Fibroblast of skin of right quadriceps (primary cell): ENCODE measurements at regions not wholly inside any gene's neighbourhood (a gene's known extent, or its start where the extent isn't known, plus 50 kb on each side); places are given as distances from the start of the nearest gene placed in this dataset.
"Not testable (repeated sequence)": the region's sequence is repeated elsewhere in the genome, so short reads cannot be mapped to it uniquely, and the experiment has no call there.

ENCODE experiments used
- DNase-seq: peaks from one replicate; pipeline ENCODE4 v3.0.0-alpha.2; 2013

DNA sequence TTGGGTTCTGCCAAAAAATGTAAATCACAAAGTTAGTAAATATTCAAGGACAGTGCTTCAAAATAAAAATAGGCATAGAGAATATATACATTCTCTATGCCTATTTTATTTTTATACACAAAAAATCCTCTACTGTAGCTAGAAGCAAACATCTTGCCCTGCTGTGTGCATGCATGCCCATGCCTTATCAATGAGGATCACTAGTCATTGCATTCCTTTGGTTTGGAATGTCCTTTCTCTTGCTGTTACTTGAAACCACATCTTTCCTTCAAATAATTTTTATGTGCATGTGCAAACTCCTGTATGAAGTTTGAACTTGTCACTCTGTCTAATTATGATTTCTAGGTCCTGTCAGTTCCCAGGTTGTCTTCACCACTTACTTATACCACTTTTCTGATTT is 278.9 kb upstream of the IZUMO3 start:
- DNase-seq, result no peak

DNA sequence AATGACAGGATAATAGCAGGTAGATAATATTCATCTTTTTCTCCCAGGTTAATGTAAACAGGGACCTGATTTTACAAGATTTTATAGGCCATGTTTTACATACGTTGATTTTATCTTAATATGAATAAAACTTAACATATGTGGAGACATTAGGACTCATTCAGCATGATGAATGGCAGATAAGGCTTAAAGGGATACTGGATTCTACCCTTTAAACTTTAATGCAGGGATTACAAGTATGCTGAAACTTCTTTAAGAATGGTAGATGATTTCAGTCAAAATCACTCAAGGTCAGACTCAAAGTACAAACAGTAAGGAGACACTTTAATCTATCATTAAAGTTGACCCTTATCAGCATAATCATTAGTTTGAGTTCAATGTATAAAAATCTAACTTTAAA is 274.5 kb upstream of the IZUMO3 start:
- DNase-seq, result no peak

DNA sequence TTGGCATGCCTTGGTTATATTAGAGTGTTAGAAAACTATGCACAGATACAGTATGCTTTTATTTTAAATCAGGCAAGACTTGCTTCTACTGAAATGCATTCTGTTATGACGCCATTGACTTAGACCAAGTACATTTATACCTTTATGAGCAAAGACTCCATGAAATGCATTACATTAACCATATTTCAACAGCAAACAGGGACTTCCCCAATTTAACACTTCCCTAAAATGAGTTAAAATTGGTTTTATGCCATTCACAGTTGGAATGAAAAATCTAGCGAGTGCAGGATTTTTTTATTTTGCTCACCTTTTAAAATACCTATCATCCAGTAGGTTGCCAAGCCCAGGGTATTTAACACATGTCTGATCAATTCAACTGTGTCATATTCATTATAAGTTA is 272.1 kb upstream of the IZUMO3 start:
- no peak for DNase-seq

DNA sequence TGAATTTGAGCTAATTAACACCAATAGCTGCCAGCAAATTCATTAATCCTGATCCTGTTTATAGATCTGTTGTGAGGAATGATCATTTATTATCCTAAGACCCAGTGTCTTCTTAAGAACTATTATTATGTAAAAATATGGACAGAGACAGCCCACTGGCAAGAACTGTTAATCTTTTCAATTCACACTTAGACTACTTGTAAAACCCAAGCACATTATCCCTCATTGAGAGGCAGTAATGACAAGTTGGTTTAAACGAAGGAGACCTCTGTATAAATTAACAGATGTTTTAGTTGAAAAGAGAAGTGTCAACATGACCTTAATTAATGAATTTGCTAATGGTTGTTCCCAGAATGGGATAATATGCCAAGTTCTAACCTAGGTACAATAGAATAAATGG is 270.3 kb upstream of the IZUMO3 start:
- no peak for DNase-seq

DNA sequence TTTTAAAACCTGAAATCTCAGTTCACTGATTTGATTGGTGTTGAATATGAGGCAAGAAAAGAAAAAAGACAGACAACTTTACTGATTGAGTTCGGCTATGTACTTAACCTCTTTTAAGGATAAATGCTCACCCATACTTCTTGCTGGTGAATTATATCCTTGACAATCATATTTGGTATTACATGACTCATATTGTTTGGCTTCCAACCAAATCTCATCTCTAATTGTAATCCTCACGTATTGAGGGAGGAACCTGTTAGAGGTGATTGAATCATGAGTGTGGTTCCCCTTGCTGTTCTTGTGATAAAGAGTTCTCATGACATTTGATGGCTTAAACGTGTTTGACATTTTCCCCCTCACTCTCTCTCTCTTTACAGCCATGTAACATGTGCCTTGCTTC is 255.6 kb upstream of the IZUMO3 start:
- no peak for DNase-seq

DNA sequence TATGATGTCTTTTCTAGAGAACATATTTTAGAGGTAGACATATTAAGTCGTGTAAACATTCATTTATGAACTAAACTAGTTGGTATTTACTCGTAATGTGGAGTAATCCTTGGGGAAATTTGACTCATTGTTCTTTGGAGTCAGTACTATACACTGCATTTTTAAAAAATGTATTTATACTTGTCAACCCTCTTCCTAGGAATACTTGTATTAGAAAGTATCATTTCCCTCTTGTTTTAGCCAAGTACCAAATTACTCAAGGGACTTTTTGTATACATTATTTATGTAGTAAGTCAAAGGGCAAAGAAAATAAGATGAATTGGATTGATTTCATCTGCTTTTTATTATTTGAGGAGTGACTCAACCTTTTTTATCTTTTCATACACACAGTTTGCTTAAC is 248.1 kb upstream of the IZUMO3 start:
- DNase-seq, result peak; percentile 67

DNA sequence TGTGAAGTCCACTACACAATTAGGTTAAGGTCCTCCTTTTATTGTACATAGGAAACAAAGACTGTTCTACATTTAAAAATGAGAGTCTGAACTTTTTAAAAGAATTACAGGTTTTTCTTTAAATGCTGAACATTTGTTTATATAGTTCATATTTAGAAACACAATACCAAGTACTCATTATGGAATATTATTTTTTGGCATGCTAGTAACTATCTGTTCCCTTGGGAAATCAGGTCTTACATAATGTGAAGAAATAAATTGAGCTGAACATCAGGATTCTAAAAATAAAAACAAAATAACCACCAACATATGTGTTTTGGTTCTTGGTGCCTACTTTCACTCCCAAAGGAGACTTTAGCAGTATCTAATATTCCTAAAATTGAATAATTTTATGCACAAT is 230.5 kb upstream of the IZUMO3 start:
- no peak for DNase-seq

DNA sequence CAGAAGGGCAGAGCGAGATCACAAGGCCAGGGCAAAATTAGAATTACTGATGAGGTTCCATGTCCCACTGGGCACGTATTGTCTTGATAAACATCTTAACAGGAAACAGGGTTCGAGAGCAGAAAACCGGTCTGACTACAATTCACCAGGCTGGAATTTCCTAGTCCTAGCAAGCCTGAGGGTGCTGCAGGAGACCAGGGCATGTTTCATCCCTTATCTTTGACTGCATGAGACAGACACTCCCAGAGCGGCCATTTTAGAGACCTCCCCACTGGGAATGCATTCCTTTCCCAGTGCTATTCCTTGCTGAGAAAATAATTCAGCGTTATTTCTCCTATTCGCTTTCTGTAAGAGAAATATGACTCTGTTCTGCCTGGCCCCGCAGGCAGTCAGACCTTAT is 228.5 kb upstream of the IZUMO3 start:
- not testable (repeated sequence) for DNase-seq

DNA sequence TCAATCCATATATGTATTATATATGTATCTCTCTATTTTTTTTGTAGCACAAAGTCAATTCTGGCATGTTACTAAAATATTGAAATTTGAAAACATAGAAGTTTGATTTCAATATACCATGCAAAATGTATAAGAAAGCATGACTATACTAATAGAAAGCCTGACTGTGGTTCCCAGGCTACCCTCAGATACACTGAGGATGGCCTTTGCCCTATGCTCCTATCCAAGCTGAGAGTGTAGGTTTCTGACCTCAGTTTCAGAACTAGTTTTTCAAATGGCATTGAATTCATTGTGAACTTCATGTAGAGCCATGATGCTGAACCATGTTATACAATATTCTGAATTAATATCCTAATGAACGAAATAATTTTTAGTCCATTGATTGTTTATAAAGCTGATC is 220.4 kb upstream of the IZUMO3 start:
- DNase-seq, result no peak

DNA sequence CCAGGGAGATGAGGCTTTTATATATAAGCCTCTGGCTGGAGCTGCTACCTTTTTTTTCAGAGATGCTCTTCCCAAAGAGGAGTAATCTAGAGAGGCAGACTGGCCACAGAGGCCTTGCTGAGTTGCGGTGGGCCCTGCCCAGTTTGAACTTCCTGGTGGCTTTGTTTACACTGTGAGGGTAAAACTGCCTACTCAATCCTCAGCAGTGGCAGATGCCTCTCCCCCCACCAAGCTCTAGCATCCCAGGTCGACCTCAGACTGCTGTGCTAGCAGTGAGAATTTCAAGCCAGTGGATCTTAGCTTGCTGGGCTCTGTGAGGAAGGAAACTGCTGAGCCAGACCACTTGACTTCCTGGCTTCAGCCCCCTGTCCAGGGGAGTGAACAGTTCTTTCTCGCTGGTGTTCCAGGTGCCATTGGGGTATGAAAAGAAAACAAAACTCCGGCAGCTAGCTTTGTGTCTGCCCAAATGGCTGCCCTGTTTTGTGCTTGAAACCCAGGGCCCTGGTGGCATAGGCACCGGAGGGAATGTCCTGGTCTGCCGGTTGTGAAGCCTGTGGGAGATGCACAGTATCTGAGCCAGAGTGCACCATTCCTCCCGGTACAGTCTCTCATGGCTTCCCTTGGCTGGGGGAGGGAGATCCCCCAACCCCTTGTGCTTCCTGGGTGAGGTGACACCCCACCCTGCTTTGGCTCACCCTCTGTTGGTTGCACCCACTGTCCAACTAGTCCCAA is 219.5 kb upstream of the IZUMO3 start:
- DNase-seq, result no peak

DNA sequence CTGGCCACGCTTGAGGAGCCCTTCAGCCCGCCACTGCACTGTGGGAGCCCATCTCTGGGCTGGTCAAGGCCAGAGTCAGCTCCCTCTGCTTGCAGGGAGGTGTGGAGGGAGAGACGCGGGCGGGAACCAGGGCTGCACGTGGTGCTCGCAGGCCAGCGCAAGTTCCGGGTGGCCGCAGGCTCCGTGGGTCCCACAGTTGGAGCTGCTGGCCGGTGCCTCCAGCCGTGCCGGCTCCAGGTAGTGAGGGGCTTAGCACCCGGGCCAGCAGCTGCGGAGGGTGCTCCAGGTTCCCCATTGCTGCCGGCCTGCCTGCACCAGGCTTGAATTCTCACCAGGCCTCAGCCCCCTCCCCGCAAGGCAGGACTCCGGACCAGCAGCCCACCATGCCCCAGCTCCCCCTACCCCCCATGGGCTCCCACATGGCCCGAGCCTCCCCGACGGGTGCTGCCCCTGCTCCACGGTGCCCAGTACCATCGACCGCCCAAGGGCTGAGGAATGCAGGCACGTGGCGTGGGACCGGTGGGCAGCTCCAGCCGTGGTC is 192.8 kb upstream of the IZUMO3 start:
- no peak for DNase-seq

DNA sequence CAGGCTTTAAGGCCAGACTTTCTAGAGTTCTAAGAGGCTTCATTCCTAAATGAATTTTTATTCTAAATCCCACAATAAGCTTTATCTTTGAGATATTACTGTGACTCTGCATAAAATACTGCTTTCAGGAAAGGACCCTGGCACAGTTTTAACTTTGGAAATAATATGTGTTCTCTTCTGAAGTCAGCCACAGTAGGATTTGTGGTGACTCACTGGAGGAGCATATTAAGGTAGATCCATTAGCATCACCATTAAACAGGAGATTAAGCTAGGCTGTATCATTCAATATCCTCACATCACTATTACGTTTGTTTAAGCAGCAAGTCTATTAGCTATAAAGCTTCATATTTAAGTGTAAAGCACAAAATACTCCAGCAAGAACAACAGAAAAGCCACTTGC is 186.1 kb upstream of the IZUMO3 start:
- no peak for DNase-seq

DNA sequence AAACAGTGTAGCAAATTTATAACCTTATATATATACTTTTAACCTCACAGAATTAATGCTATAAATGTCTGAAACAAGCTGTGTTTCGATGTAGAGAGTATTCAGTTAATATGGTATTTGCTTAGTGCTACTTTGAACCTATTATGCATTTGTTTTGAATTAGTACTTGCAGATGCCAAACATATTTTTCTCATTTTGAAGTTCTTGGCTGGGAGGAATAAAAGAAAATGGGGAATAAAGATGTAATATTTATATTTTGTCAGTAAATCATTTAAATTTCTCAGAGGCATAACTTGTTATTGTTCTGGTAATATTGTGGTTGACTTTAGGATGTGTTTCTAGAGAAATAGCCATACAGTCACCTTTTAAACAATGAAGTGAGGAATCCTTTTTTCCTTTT is 175.9 kb upstream of the IZUMO3 start:
- no peak for DNase-seq

DNA sequence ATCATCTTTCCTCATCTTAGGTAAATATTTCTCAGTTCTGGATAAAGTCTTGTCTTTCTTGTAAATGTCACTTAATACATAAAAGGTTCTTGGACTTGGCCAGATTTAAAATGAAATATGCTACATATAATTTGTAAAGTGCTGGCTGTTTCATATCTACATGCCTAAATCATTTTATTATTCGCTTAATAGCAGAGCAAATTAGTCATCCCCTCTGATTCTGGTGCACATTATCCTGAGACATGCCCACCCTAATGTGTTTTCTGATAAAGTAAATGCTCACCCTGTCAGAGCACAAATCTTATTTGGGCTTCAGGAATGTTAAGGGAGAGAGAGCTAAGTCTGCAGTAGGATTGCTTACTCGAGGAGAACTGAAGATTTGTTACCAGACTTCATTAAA is 166.5 kb upstream of the IZUMO3 start:
- DNase-seq, result no peak

DNA sequence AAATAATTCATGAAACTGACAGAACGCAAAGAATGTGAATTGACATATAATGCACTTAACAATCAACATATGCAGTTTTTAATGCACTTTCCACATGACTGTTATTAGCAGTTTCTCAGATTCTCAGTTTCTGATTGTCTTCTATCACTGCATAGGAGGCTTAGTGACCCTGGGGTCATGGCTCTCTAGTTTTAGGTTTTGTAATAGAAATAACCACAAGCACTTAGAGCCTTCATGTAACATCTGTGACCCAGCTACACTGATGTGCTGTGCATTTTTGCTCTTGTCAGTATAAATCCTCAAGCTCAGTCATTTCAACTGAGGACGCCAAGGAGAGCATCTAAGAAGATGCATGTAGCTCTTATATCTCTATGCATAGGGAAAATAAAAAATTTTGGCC is 163.1 kb upstream of the IZUMO3 start:
- no peak for DNase-seq

DNA sequence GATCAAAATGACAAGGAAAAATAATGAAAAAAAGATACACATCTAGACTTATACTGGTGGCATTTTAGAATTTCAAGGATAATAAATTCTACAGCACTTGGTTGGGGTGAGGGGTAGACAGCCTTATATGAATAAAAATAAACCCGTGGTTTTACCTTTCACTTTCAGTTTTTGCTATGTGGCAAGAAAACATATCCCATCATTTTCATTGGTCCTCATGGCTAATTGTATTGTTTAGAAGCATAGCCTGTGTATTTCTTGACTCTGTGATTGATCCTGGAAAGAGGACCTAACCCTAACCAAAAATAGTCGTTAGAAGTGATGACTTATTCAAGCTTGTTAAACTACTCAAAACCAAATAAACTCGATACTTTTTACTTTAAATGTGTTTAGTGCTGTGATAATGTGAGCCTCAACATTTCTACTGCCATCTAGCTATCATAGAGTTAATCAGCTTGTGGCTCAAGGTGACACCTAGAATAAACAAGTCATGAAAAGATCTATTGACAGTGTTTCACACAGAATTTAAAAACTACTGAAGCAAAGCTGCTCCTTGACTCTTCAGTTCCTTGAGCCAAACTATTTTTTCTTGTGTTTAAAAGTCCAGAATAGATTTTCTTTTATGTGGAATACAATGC is 153.3 kb upstream of the IZUMO3 start:
- no peak for DNase-seq

DNA sequence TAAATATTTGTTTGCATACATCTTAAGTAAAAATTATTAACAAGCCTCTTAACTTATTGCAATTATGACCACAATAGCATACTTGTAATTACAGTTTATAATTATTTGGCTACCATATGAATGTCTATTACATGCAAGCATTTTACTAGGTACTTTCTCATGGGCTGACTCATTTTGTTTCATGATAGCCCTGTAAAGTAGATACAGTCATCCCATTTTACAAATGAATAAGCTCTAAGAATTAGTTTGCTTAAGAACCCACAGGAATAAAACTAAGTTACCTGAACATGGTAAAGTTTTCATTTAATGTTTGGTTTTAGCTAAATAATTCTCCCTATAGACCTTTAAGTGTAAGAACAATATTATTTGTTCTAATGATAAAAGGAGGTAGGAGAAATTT is 126.6 kb upstream of the IZUMO3 start:
- DNase-seq, result no peak

DNA sequence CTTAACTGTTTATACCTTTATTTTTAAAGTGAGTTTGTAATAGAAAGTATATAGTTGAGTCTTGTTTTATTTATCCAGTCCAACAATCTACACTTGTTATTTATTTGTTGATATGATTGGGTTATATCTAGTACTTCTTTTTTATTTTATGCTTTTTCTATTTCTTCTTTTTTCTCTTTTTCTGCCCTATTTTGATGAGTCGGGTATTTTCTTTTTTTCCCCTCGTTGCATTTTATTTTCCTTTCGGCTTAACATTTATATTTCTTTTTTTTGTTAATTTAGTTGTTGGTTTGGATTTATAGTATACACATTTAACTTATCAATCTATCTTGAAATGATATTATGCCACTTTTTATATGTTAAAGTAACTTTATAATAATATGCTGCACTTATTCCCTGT is 111.7 kb upstream of the IZUMO3 start:
- no peak for DNase-seq

DNA sequence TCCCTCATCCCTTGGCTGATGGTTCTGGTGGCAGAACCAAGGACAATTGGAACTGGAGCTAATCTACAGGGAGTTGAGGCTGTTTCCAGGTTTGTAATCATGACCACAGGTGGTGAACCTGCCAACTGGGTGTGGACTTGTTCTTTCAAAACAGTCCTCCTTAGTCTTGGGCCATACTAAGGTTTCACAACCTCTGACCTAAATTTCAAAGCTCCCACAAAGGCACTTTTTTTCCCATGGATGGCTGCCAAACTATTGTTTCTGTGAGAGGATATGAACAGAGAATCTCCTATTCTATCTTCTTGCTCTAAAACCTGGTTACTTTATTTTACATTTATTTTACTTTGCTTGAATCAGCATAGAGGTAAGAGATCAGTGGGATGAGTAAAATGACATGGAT is 106.5 kb upstream of the IZUMO3 start:
- no peak for DNase-seq

DNA sequence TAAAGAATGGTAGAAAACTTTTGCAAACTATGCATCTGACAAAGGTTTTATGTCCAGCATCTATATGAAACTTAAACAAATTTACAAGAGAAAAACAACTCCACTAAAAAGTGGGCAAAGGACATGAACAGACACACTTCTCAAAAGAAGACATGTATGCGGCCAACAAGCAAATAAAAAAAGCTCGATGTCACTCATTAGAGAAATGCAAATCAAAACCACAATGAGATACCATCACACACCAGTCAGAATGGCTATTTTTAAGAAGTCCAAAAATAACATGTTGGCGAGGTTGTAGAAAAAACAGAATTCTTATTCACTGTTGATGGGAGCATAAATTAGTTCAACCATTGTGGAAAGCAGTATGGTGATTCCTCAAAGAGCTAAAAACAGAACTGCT is 83.1 kb upstream of the IZUMO3 start:
- DNase-seq, result not testable (repeated sequence)

DNA sequence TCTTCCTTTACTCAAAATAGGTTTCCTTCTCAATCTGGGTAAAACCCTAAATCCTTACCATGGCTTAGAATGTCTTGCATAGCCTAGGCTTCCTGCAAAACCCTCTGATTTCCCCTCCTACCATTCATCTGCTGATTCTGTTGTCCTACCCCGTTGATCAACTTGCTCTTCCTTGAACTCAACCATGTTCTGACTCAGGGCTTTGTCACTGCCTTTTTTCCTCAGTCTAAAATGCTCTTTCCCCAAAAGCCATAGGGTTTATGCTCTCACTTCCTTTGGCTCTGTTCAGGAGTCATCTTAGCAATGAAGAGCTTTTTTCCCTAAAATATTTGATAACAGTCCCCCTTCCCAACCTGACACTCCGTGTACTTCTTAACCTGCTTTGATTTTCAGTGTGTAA is 79.4 kb upstream of the IZUMO3 start:
- DNase-seq, result peak; percentile 24

DNA sequence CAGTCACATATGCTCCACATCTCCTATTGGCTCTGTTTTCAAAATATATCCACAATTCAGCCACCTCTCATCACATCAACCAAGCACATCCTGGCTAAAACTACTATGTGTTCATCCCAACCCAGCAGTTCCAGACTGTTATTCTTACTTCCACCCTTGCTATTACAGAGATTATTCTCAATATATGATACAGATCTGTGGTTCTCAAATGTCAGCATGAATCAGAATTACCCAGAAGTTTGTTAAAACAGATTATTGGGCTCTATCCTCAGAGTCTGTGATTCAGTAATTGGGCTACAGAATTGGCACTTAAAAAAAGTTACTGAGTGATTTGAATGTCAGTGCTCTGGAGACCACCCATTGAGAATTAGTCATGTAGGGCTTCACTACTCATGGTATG is 78.8 kb upstream of the IZUMO3 start:
- peak; percentile 70 for DNase-seq

DNA sequence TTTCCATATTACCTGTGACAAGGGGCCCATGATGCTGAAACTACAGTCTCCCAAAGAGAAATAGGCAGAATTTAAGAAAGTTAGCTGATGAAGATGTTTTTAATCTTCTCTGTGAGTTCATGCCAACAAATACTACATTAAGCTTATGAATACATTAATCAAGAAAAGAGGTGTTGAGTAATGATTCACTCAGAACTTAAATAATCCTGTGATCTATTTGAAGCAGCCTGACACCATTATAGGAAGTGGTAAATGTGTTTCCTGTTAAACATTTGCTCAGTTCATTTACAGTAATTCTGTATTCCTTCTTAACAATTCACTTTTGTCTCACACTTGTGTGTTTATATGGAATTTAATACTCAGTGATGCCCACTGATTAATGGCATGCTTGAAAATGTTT is 75.0 kb upstream of the IZUMO3 start:
- peak; percentile 63 for DNase-seq

DNA sequence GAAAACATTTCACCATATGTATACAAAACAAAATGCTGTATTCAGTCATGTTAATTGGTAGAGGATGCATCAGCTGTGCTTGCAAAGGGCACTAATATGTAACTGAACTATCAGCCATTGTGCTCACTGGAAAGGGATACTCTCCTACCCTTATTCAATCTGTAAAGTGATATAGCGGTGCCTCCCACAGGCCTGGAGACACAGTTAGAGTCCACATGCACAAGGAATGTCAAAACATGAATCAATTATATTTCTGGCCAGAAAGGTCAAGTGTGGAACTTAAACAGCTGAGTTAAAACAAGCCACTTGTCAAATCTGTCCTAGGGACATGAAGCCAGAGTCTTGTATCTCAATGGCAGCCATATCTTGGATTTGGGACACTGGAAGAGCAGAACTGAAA is 71.2 kb upstream of the IZUMO3 start:
- no peak for DNase-seq

DNA sequence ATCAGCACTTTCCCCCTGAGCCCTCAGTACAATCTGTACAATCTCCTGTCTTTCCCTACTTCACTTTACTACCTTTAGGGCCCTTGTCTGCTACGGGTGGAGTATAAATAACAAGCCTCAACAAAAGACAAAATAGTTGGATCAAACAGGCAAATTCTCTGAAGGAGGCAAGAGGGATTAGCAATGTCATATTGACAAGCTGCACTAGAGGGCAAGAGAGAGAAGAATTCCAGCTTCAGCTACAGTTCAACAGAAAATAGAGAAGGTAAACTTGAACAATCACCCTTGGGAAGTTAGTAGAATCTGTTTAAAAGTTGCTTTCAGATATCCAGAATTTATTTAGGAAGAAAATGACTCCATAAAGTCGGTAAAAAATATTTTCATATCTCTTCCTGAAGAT is 68.4 kb upstream of the IZUMO3 start:
- DNase-seq, result peak; percentile 15
